ENCODE measurements at regions not wholly inside any gene's neighbourhood (a gene's known extent, or its start where the extent isn't known, plus 50 kb on each side); places are given as distances from the start of the nearest gene placed in this dataset.
A peak's percentile ranks its signal among the peaks of the same experiment; 100 is the strongest.

GRCh38 chr5:159409801-159410200 is 79.5 kb upstream of the IL12B start:
- no peak overlapping the region for H3K4me3 Mint-ChIP-seq
- peaks cover 47% of the 10 kb centered on the region for H3K4me1 Mint-ChIP-seq
- CTCF ChIA-PET, result interaction anchor here (0.8 to 1.5 kb wide), 3 partner anchors 48 to 600 kb away, joined by 3 read pairs; no protein-coding TSS in a partner anchor
- POLR2A ChIA-PET, result interaction anchor here (0.6 to 1.5 kb wide), 5 partner anchors 45 to 1617 kb away, joined by 3 to 15 read pairs (median 6); no protein-coding TSS in a partner anchor
- H3K27me3 Mint-ChIP-seq, result peaks cover 22% of the 10 kb centered on the region
- H3K27ac Mint-ChIP-seq, result no peak overlapping the region
- intact Hi-C loops (cut with DNase I, micrococcal nuclease), result loop anchor here (1.0 to 10.0 kb wide), 7 partner anchors 48 to 1995 kb away; no protein-coding TSS in a partner anchor
- H3K9me3 Mint-ChIP-seq (ENCODE audit: low read depth), result no peaks in the 10 kb centered on the region
- peak; percentile 78 for ATAC-seq
- DNase-seq, result peak; percentile 62
- no peaks in the 10 kb centered on the region for H3K36me3 Mint-ChIP-seq (ENCODE audit: low read depth)

GRCh38 chr5:159410480-159410879 is 80.2 kb upstream of the IL12B start:
- Mint-ChIP-seq H3K4me3 (no peak overlapping the region), H3K9me3 (ENCODE audit: low read depth) (no peaks in the 10 kb centered on the region), H3K4me1 (peaks cover 47% of the 10 kb centered on the region), H3K27ac (no peak overlapping the region), H3K36me3 (ENCODE audit: low read depth) (no peaks in the 10 kb centered on the region), H3K27me3 (peaks cover 18% of the 10 kb centered on the region)
- no peak for ATAC-seq
- DNase-seq, result no peak
- ChIA-PET CTCF (interaction anchor here (0.6 to 1.5 kb wide), 6 partner anchors 46 to 599 kb away, joined by 3 to 4 read pairs (median 3); no protein-coding TSS in a partner anchor), POLR2A (interaction anchor here (1.5 kb wide), 1 partner anchor 47 kb away, joined by 3 read pairs; no protein-coding TSS in a partner anchor)
- intact Hi-C loops (cut with DNase I, micrococcal nuclease), result loop anchor here (1.0 to 10.0 kb wide), 7 partner anchors 48 to 1996 kb away; no protein-coding TSS in a partner anchor

DNA sequence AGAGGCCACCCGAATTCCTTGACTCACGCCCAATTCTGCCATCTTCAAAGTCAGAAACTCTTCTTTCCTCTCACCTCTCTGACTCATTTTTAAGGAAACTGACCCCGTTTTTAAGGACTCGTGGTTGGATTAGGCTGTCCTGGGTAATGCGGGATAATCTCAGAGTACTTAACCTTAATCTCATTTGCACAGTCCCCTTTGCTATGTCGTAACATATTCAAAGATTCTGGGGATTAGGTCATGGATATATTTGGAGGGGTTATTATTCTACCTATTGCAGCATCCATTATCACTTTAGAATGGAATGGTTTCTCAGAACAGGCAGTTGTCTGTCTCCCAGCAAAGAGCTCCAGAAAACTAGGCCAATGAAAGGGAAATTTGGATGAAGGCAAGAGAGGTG is 80.8 kb upstream of the IL12B start:
- Mint-ChIP-seq H3K27me3 (peaks cover 15% of the 10 kb centered on the region), H3K4me1 (peaks cover 47% of the 10 kb centered on the region), H3K27ac (no peak overlapping the region), H3K4me3 (no peak overlapping the region), H3K9me3 (ENCODE audit: low read depth) (no peaks in the 10 kb centered on the region), H3K36me3 (ENCODE audit: low read depth) (no peaks in the 10 kb centered on the region)
- DNase-seq (no peak), ATAC-seq (no peak)
- POLR2A ChIA-PET, result no interaction called here
- CTCF ChIA-PET, result interaction anchor here (0.6 to 2.5 kb wide), 5 partner anchors 9 to 254 kb away, joined by 3 to 8 read pairs (median 4); no protein-coding TSS in a partner anchor
- intact Hi-C loops (cut with DNase I, micrococcal nuclease), result loop anchor here (2.0 to 10.0 kb wide), 6 partner anchors 69 to 1996 kb away; no protein-coding TSS in a partner anchor

DNA sequence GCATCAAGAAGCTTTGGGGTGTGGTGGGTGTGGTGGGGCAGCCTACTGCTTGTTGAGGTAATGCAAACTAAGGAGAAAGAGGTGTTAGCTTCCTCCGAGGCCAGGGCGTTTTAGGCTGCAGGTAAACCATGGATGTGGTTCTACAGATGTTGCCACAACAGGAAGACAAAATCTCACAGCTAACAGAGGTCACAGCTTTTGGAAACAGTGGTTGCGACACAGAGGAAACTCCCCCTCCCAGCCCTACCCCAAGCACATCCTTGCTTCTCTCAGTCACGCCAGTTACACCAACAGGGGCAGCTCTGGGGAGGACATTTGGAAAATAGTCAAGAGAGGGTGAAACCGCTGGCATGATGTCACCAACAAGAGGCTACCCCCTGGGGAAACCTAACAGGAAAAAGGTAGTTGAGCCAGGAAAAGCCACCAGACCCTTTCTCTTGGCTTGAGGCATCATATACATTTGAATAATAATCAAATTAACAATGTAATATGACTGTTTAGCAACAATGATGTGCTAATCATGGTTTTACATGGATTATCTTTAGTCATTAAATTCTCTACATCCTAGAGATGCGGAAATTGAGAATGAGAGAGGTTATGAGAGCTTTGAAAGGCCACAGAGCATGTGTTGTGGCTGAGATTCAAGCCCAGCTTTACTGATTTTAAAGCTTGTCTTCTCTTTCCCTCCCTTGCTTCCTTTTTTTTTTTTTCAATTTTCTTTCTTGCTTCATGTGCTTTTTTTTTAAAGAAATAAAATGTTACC is 82.2 kb upstream of the IL12B start:
- DNase-seq, result peak; percentile 75
- ChIA-PET POLR2A (interaction anchor here (0.6 to 0.7 kb wide), 2 partner anchors 43 to 71 kb away, joined by 3 to 5 read pairs; no protein-coding TSS in a partner anchor), CTCF (interaction anchor here (0.6 to 2.5 kb wide), 4 partner anchors 8 to 256 kb away, joined by 3 to 8 read pairs (median 4); no protein-coding TSS in a partner anchor)
- Mint-ChIP-seq H3K4me1 (peaks cover 47% of the 10 kb centered on the region), H3K27ac (no peak overlapping the region), H3K36me3 (ENCODE audit: low read depth) (no peaks in the 10 kb centered on the region), H3K4me3 (no peak overlapping the region), H3K9me3 (ENCODE audit: low read depth) (no peaks in the 10 kb centered on the region), H3K27me3 (peaks cover 6% of the 10 kb centered on the region)
- intact Hi-C loops (cut with DNase I, micrococcal nuclease), result loop anchor here (1.0 to 10.0 kb wide), 8 partner anchors 70 to 1998 kb away; no protein-coding TSS in a partner anchor
- peak; percentile 82 for ATAC-seq

GRCh38 chr5:159414021-159414420 is 83.7 kb upstream of the IL12B start:
- peaks cover 44% of the 10 kb centered on the region for H3K4me1 Mint-ChIP-seq
- ChIA-PET POLR2A (no interaction called here), CTCF (no interaction called here)
- intact Hi-C loops (cut with DNase I, micrococcal nuclease), result loop anchor here (5.0 to 10.0 kb wide), 5 partner anchors 72 to 1999 kb away; no protein-coding TSS in a partner anchor
- no peak overlapping the region for H3K4me3 Mint-ChIP-seq
- no peak overlapping the region for H3K27ac Mint-ChIP-seq
- peaks cover 7% of the 10 kb centered on the region for H3K27me3 Mint-ChIP-seq
- no peak for DNase-seq
- no peaks in the 10 kb centered on the region for H3K9me3 Mint-ChIP-seq (ENCODE audit: low read depth)
- ATAC-seq, result no peak
- no peaks in the 10 kb centered on the region for H3K36me3 Mint-ChIP-seq (ENCODE audit: low read depth)

GRCh38 chr5:159415301-159415937 is 85.1 kb upstream of the IL12B start:
- ChIA-PET CTCF (no interaction called here), POLR2A (no interaction called here)
- ATAC-seq (no peak), DNase-seq (no peak)
- intact Hi-C loops (cut with DNase I, micrococcal nuclease), result loop anchor here in 1 of 2 experiments (10.0 kb wide), 2 partner anchors 251 to 2001 kb away; no protein-coding TSS in a partner anchor
- Mint-ChIP-seq H3K36me3 (ENCODE audit: low read depth) (no peaks in the 10 kb centered on the region), H3K27ac (no peak overlapping the region), H3K4me3 (no peak overlapping the region), H3K4me1 (peaks cover 30% of the 10 kb centered on the region), H3K27me3 (peaks cover 7% of the 10 kb centered on the region), H3K9me3 (ENCODE audit: low read depth) (no peaks in the 10 kb centered on the region)

- Mint-ChIP-seq H3K9me3 (ENCODE audit: low read depth) (no peaks in the 10 kb centered on the region), H3K27me3 (peaks cover 4% of the 10 kb centered on the region), H3K27ac (no peak overlapping the region), H3K4me3 (no peak overlapping the region), H3K36me3 (ENCODE audit: low read depth) (no peaks in the 10 kb centered on the region), H3K4me1 (peaks cover 20% of the 10 kb centered on the region)
- intact Hi-C loops (cut with DNase I, micrococcal nuclease), result loop anchor here in 1 of 2 experiments (10.0 kb wide), 2 partner anchors 252 to 2002 kb away; no protein-coding TSS in a partner anchor
- POLR2A ChIA-PET, result no interaction called here
- DNase-seq, result no peak
- CTCF ChIA-PET, result no interaction called here
- ATAC-seq, result no peak
These were observed 86.2 kb upstream of the IL12B start for GRCh38 chr5:159416438-159416837.

DNA sequence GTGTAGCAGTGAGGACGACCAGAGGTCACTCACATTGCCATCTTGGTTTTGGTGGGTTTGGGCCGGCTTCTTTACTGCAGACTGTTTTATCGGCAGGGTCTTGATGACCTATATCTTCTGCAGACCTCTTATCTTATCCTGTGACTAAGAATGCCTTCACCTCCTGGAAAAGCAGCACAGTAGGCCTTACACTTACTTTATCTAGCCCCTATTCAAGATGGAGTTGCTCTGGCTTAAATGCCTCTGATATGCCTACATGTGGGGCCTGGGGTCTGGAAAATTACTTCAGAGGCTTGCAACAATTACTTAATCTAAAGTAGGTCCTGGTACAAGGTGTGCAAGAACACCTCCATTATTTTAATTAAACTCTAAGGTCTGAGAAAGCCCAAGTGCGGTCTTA is 86.9 kb upstream of the IL12B start:
- Mint-ChIP-seq H3K36me3 (ENCODE audit: low read depth) (no peaks in the 10 kb centered on the region), H3K4me3 (no peak overlapping the region), H3K9me3 (ENCODE audit: low read depth) (no peaks in the 10 kb centered on the region), H3K27me3 (peaks cover 2% of the 10 kb centered on the region), H3K27ac (no peak overlapping the region), H3K4me1 (peaks cover 13% of the 10 kb centered on the region)
- DNase-seq (no peak), ATAC-seq (no peak)
- CTCF ChIA-PET, result no interaction called here
- intact Hi-C loops (cut with DNase I, micrococcal nuclease), result loop anchor here in 1 of 2 experiments (10.0 kb wide), 2 partner anchors 252 to 2002 kb away; no protein-coding TSS in a partner anchor
- POLR2A ChIA-PET, result no interaction called here

- H3K9me3 Mint-ChIP-seq (ENCODE audit: low read depth), result no peaks in the 10 kb centered on the region
- H3K27ac Mint-ChIP-seq, result no peak overlapping the region
- intact Hi-C loops (cut with DNase I, micrococcal nuclease), result loop anchor here in 1 of 2 experiments (10.0 kb wide), 2 partner anchors 255 to 2005 kb away; no protein-coding TSS in a partner anchor
- H3K27me3 Mint-ChIP-seq, result peaks cover 4% of the 10 kb centered on the region
- DNase-seq (peak; percentile 44), ATAC-seq (no peak)
- H3K36me3 Mint-ChIP-seq (ENCODE audit: low read depth), result no peaks in the 10 kb centered on the region
- CTCF ChIA-PET, result interaction anchor here (1.2 kb wide), 1 partner anchor 32 kb away, joined by 3 read pairs; no protein-coding TSS in a partner anchor
- POLR2A ChIA-PET, result no interaction called here
- H3K4me3 Mint-ChIP-seq, result no peak overlapping the region
- H3K4me1 Mint-ChIP-seq, result no peaks in the 10 kb centered on the region
These were observed 89.3 kb upstream of the IL12B start for GRCh38 chr5:159419576-159419975.

GRCh38 chr5:159420940-159421339 is 90.7 kb upstream of the IL12B start:
- H3K36me3 Mint-ChIP-seq (ENCODE audit: low read depth), result no peaks in the 10 kb centered on the region
- intact Hi-C loops (cut with DNase I, micrococcal nuclease), result no loop called here
- no peak for ATAC-seq
- no peaks in the 10 kb centered on the region for H3K9me3 Mint-ChIP-seq (ENCODE audit: low read depth)
- ChIA-PET CTCF (interaction anchor here (0.7 to 1.1 kb wide), 2 partner anchors 9 to 22 kb away, joined by 3 to 5 read pairs; no protein-coding TSS in a partner anchor), POLR2A (interaction anchor here (0.6 kb wide), 1 partner anchor 111 kb away, joined by 3 read pairs; no protein-coding TSS in a partner anchor)
- H3K27me3 Mint-ChIP-seq, result peaks cover 4% of the 10 kb centered on the region
- DNase-seq, result no peak
- H3K4me1 Mint-ChIP-seq, result no peaks in the 10 kb centered on the region
- no peak overlapping the region for H3K4me3 Mint-ChIP-seq
- H3K27ac Mint-ChIP-seq, result no peak overlapping the region

- DNase-seq, result no peak
- Mint-ChIP-seq H3K4me3 (no peak overlapping the region), H3K27me3 (peaks cover 4% of the 10 kb centered on the region), H3K27ac (no peak overlapping the region), H3K36me3 (ENCODE audit: low read depth) (no peaks in the 10 kb centered on the region), H3K4me1 (peaks cover 11% of the 10 kb centered on the region), H3K9me3 (ENCODE audit: low read depth) (no peaks in the 10 kb centered on the region)
- CTCF ChIA-PET, result interaction anchor here (1.0 kb wide), 1 partner anchor 265 kb away, joined by 3 read pairs; no protein-coding TSS in a partner anchor
- intact Hi-C loops (cut with DNase I, micrococcal nuclease), result no loop called here
- ATAC-seq, result no peak
- POLR2A ChIA-PET, result no interaction called here
These were observed 92.1 kb upstream of the IL12B start for GRCh38 chr5:159422361-159422760.

Data from activated CD4-positive, alpha-beta T cell treated with anti-CD3 and anti-CD28 coated beads for 36 hours (primary cell).